WTC11 (cell line): ENCODE measurements at regions not wholly inside any gene's neighbourhood (a gene's known extent, or its start where the extent isn't known, plus 50 kb on each side); places are given as distances from the start of the nearest gene placed in this dataset.

Experiments
- CBFB ChIP-seq: sonication (generic); formaldehyde crosslinking; IDR thresholded peaks from 2 replicates; pipeline ENCODE4 v1.8.1; 2022; ENCODE audit warnings: mild to moderate bottlenecking, low read depth, missing genetic modification reagents
- E2F5 ChIP-seq: sonication (generic); formaldehyde crosslinking; IDR thresholded peaks from 2 replicates; pipeline ENCODE4 v1.8.1; 2022; ENCODE audit warnings: mild to moderate bottlenecking, moderate library complexity, missing genetic modification reagents
- FOXK1 ChIP-seq: sonication (generic); formaldehyde crosslinking; IDR thresholded peaks from 2 replicates; pipeline ENCODE4 v1.8.0; 2022; ENCODE audit warnings: mild to moderate bottlenecking, moderate library complexity, missing genetic modification reagents
- GTF2I ChIP-seq: fragments of 250-450 bp; sonication (Bioruptor Pico); conservative IDR thresholded peaks from 2 replicates; pipeline ENCODE4 v1.4.0; 2021; ENCODE audit warnings: mild to moderate bottlenecking
- JUN ChIP-seq: sonication (generic); formaldehyde crosslinking; IDR thresholded peaks from 2 replicates; pipeline ENCODE4 v1.8.0; 2023; ENCODE audit warnings: mild to moderate bottlenecking, missing genetic modification reagents
- NR2C2 ChIP-seq: sonication (generic); formaldehyde crosslinking; IDR thresholded peaks from 2 replicates; pipeline ENCODE4 v1.8.0; 2022; ENCODE audit warnings: mild to moderate bottlenecking, missing genetic modification reagents
- SP1 ChIP-seq: sonication (generic); formaldehyde crosslinking; conservative IDR thresholded peaks from 2 replicates; pipeline ENCODE4 v1.8.1; 2022; ENCODE audit warnings: missing genetic modification reagents
- STAT6 ChIP-seq: sonication (generic); formaldehyde crosslinking; conservative IDR thresholded peaks from 2 replicates; pipeline ENCODE4 v1.8.1; 2023; ENCODE audit warnings: mild to moderate bottlenecking, low read depth, missing genetic modification reagents, moderate library complexity
- ZNF396 ChIP-seq: fragments of 250-450 bp; sonication (Bioruptor Pico); IDR thresholded peaks from 2 replicates; pipeline ENCODE4 v1.8.0; 2021; ENCODE audit warnings: mild to moderate bottlenecking, moderate library complexity, borderline replicate concordance
- TF ChIP-seq, protein P1 (sequence below): fragments of 200-600 bp; IDR thresholded peaks from 2 replicates; pipeline ENCODE4 v1.8.0; 2022; ENCODE audit warnings: antibody characterized with exemption
- TF ChIP-seq, protein P2 (sequence below): sonication (generic); formaldehyde crosslinking; IDR thresholded peaks from 2 replicates; pipeline ENCODE4 v1.8.1; 2022; ENCODE audit warnings: missing genetic modification reagents, borderline replicate concordance

- TF ChIP-seq SP1 (CRISPR knock-in tag): no peak
- TF ChIP-seq, protein P1, sequence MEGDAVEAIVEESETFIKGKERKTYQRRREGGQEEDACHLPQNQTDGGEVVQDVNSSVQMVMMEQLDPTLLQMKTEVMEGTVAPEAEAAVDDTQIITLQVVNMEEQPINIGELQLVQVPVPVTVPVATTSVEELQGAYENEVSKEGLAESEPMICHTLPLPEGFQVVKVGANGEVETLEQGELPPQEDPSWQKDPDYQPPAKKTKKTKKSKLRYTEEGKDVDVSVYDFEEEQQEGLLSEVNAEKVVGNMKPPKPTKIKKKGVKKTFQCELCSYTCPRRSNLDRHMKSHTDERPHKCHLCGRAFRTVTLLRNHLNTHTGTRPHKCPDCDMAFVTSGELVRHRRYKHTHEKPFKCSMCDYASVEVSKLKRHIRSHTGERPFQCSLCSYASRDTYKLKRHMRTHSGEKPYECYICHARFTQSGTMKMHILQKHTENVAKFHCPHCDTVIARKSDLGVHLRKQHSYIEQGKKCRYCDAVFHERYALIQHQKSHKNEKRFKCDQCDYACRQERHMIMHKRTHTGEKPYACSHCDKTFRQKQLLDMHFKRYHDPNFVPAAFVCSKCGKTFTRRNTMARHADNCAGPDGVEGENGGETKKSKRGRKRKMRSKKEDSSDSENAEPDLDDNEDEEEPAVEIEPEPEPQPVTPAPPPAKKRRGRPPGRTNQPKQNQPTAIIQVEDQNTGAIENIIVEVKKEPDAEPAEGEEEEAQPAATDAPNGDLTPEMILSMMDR: no peak
- no peak for TF ChIP-seq ZNF396 (CRISPR knock-in tag)
- no peak for TF ChIP-seq JUN (CRISPR knock-in tag)
- TF ChIP-seq E2F5 (CRISPR knock-in tag): no peak
- TF ChIP-seq STAT6 (CRISPR knock-in tag): no peak
- no peak for TF ChIP-seq FOXK1 (CRISPR knock-in tag)
- TF ChIP-seq, protein P2, sequence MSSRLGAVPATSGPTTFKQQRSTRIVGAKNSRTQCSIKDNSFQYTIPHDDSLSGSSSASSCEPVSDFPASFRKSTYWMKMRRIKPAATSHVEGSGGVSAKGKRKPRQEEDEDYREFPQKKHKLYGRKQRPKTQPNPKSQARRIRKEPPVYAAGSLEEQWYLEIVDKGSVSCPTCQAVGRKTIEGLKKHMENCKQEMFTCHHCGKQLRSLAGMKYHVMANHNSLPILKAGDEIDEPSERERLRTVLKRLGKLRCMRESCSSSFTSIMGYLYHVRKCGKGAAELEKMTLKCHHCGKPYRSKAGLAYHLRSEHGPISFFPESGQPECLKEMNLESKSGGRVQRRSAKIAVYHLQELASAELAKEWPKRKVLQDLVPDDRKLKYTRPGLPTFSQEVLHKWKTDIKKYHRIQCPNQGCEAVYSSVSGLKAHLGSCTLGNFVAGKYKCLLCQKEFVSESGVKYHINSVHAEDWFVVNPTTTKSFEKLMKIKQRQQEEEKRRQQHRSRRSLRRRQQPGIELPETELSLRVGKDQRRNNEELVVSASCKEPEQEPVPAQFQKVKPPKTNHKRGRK (CRISPR knock-in tag): no peak
- TF ChIP-seq NR2C2: no peak
- TF ChIP-seq CBFB (CRISPR knock-in tag): no peak
- no peak for TF ChIP-seq GTF2I (CRISPR knock-in tag)
Observed at GRCh38 chr12:13390918-13391317, 194.4 kb downstream of the EMP1 start.
